Fibroblast of skin of back (primary cell): ENCODE measurements at regions not wholly inside any gene's neighbourhood (a gene's known extent, or its start where the extent isn't known, plus 50 kb on each side); places are given as distances from the start of the nearest gene placed in this dataset.
"Not testable (repeated sequence)": the region's sequence is repeated elsewhere in the genome, so short reads cannot be mapped to it uniquely, and the experiment has no call there.

Source experiments
- DNase-seq: peaks from one replicate; pipeline ENCODE4 v3.0.0-alpha.2; 2013

DNA sequence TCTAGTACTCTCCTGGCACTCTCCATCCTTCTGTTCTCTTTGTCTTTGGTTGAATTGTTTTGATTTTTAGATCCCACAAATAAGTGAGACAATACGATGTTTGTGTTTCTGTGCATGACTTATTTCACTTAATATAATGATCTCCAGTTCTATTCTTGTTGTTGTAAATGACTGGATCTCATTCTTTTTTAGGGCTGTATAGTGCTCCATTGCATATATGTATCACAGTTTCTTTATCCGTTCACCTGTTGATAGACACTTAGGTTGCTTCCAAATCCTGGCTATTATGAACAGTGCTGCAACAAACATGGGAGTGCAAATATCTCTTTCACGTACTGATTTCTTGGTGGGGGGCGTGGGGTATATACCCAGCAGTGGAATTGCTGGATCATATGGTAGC lies 245.0 kb downstream of the ADCYAP1 start:
- DNase-seq = no peak

DNA sequence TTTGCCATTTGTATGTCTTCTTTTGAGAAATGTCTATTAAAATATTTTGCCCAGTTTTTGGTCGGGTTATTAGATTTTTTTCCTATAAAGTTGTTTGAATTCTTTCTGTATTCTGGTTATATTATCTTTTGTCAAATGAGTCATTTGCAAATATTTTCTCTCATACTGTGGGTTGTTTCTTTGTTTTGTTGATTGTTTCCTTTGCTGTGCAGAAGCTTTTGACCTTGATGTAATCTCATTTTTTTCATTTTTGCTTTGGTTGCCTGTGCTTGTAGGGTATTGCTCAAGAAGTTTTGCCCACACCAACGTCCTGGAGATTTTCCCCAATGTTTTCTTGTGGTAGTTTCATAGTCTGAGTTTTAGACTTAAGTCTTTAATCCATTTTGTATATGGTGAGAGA lies 245.7 kb downstream of the ADCYAP1 start:
- DNase-seq = no peak

DNA sequence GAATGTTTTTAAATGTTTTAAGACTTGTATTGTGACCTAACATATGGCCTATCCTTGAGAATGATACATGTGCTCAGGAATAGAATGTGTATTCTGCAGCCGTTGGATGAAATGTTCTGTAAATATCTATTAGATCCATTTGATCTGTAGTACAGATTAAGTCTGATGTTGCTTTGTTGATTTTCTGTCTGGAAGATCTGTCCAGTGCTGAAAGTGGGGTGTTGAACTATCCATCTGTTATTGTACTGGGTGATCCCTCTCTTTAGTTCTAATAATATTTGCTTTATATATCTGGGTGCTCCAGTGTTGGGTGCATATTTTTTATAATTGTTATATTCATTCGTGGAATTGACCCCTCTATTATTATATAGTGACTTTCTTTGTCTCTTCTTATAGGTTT lies 248.3 kb downstream of the ADCYAP1 start:
- not testable (repeated sequence) for DNase-seq

DNA sequence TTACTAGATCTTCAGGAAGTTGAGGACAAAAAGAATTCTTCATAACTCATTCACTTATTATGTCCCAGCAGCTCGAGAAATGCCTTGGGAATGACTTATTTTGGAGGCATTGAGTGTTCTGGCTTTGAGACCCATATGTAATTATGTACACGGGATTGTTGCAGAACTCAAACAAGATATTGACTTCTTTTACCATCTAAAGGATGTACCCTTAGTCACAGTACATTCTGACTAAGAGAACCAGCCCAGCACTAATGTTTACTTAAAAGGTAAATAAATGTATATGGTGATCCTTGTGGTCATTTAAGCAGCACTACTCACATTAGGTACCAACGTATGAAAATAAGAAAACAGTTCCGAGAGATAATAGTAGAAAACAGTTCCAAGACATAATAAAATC lies 268.9 kb downstream of the ADCYAP1 start:
- no peak for DNase-seq

DNA sequence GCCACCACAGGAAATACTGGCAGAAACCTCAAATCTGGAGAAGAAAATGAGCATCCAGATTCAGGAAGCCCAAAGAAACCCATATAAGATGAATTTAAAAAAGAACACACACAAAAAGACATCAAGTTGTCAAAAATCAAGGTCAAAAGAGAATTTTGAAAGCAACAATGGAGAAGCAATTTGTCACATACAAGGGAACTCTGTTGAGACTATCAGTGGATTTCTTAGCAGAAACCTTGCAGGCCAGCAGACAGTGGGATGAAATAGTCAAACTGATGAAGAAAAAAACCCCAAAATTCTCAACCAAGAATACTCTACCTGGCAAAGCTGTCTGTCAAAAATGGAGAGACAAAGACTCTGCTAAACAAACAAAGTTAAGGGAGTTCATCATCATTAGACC lies 272.6 kb downstream of the ADCYAP1 start:
- no peak for DNase-seq

DNA sequence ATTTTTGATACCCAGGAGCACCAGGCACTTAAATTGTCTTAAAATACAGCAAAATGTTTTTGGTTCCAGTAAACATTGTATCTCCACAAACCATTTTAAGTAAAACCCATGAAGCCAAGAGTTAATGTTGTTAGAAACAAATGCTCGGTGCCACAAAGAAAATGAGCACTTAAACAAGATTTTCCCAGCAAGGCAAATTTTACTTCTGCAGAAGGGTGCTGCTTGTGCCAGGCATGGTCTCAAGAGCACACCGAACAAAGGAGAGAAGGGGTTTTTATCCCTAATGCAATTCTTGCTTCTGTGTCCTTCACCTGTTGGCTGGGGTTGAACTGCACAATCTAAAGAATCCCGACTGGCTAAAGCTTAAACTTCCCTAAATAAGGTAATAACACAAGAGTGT lies 286.7 kb downstream of the ADCYAP1 start:
- DNase-seq = no peak

DNA sequence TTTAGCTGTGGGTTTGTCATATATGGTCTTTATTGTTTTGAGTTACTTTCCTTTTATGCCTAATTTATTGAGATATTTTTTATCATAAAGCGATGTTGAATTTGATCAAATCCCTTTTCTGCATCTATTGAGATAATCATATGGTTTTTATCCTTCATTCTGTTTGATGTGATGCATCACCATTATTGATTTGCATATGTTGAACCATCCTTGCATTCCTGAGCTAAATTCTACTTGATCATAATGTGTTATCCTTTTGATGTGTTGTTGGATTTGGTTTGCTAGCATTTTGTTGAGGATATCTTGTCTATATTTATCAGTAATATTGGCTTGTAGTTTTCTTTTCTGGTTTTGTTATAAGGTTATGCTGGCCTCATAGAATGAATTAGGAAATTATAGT lies 308.5 kb downstream of the ADCYAP1 start:
- no peak for DNase-seq

DNA sequence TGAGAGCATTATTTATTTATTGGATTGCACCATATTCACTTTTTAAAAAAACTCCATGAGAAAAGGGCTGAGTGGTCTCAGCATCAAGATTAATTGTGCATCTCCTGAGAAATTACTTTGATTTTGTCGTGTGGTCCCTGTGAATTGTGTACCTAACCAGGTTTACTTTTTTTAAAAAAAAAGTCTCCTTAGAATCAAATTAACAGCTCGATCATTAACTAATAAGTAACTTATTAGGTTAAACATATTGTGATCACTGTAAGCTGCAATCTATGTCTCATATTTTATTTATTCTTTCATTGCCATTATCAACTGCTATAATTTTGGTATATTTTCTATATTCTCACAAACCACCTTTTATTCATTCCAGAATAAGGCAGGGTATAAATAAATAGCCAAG lies 318.2 kb downstream of the ADCYAP1 start:
- DNase-seq = no peak

DNA sequence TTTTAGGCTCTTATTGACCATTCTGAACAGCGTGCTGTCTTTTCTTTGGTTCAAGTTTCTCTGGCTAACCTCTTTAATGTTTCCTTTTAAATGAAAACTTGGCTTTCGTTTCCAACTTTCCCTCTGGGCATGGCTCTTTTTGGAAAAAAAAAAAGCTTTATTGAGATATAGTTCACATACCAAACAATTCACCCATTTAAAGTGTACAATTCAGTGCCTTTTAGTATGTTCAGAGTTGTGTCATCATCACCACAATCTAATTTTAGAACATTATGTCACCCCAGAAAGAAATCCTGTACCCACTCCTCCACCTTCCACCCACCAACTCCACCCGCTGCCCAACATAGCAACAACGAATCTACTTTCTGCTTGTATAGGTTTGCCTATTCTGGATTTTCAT lies 322.4 kb downstream of the ADCYAP1 start:
- DNase-seq = no peak

DNA sequence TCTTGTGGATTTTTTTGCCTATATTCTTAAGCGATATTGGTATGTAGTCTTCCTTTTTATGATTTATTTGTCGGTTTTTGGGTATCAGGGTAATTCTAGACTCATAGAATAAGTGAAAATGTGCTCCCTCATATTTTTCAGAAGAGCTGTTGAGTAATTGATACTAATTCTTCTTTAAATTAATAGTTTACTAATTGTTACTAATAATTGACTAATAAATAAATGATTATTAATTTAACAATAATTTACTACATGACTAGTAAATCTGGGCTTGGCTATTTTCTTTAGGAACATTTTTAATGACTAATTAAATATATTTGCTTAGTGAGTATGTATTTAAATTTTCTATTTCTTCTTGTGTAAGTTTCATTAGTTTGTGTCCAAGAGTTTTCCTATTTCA lies 325.0 kb downstream of the ADCYAP1 start:
- no peak for DNase-seq

DNA sequence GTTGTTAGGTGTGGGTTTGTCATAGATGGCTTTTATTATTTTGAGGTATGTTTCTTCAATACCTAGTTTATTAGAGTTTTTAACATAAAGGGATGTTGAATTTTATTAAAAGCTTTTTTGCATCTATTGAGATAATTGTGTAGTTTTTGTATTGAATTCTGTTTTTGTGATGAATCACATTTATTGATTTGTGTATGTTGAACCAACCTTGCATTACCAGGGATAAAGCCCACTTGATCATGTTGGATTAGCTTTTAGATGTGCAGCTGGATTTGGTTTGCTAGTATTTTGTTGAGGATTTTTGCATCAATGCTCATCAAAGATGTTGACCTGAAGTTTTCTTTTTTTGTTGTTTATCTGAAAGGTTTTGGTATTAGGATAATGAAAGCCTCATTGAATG lies 328.2 kb downstream of the ADCYAP1 start:
- no peak for DNase-seq

DNA sequence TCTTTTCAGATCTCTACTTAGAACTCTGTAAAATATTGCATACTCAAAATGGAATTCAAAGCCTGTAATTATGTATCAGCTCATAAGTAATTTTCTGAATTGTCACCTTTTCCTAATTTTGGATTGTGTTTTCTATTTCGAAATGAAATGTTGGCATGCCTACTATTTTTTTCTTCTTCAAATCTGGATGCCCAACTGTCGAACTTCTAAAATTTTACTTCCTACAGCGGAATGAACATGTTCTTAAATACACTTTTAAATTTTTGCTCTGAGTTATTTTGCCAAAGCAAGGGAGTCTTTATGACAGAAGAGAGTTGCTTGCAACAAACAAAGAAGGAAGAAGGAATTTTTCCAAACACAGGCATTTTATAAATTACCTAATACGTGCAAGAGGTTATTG lies 336.0 kb downstream of the ADCYAP1 start:
- DNase-seq = no peak

DNA sequence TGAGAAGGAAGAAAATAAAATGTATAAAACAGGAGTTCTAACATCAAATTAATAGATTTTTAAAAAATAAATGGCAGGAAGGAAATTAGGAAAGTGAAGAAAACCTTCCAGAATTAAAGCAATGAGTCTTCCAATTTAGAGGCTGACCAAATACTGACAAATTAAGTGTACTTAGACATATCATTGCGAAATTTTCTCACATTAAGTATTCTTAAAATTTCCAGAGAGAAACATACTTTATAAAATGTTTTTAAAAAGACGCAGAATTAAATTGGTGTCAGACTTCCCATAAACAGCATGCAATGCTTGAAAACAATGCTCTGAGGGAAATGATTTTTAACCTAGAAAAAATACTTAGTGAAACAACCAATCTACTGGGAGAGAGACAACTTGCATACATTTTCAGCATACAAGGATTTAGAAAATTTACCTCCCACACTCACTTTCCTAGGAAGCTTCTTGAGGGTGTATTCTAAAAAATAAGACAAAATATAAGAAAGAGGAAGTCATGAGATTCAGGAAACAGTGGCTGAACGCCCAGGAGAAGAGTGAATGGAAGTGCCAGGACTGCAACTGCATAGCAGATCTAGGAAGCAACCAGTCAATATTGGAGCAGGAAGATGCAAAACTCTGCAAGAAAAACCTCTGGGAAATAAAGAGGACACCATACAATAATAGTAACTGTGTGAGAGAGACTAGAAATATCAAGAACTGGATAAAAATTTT lies 339.9 kb downstream of the ADCYAP1 start:
- DNase-seq = no peak

DNA sequence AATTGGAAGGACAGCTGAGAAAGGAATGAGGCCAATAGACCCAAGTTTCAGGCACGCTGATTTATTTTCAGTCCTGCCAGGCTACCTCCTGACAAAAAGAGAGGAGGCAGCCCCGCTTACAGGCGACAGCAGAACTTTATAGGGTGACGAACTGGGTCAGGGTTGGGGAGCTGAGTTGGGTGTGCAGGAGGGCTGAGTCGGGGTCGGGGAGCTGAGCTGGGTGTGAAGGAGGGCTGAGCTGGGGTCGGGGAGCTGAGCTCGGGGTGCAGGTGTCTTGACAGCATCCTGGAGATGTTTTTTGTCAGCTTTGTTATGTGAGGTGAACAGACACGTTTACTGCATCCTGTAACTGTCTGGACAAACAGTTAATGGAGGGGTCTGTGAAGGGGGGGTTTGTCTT lies 342.2 kb downstream of the ADCYAP1 start:
- DNase-seq = no peak

DNA sequence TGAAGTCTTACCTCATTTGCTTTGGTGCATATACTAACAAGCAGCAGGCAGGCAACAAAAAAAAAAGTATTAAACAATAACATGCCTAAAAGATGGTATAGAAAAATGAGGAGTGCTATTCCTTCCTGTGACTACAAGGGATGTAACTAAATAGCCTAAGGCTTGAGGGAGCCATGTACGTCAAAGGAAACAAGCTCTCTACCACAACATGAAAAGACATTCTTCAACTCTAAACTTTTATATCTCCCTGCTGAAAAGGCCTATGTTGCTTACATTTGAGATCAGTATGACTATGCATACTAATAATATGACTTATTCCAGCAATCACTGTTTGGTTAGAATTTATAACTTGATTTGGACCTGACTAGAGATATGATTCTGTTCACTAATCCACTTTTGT lies 347.9 kb downstream of the ADCYAP1 start:
- no peak for DNase-seq

DNA sequence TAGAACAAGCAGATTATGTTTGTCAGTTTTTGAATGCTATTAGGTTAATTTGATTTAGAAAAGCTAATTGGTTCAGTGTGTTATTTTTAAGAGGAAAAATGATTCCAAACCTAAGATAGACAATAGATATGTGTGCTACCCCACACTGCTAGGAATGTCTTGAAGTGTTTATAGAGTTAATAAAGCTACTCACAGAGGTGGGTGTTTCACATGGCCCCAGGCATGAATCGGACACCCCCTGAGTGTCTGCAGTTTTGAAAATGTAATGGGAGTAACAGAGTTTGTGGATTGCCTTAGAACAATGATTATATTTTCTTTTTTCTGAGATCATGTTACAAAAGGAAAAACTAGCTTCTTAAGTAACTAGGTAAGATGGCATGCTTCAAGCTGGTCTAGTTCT lies 348.3 kb downstream of the ADCYAP1 start:
- DNase-seq = no peak

DNA sequence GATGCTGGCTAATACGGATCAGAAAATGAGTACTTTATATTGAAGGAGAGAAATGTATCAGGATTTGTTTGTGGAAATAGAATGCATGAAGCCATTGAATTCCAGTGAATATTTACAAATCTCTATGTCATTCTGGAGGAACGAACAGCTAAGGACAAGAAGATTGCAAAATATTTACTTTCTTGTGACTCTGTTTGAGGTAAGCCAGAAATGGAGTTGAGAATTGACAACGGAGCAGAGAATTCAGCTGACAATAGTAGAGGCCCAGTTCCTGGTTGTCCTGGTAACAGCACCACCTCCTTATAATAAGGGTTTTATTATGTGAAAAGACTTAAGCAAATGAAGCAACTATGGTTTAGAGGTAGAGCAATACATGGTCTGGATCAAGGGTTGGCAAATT lies 349.2 kb downstream of the ADCYAP1 start:
- DNase-seq = no peak

DNA sequence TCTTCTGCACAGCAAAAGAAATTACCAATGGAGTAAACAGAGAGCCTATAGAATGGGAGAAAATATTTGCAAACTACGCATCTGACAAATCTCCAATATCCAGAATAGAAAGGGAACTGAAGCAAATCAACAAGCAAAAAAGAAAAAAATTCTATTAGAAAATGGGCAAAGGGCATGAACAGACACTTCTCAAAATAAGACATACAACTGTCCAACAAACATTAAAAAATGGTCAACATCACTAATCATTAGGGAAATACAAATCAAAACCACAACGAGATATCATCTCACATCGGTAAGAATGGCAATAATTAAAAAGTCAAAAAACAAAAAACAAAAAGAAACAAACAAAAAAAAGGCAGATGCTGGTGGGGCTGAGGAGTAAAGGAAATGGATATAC lies 356.4 kb downstream of the ADCYAP1 start:
- no peak for DNase-seq

DNA sequence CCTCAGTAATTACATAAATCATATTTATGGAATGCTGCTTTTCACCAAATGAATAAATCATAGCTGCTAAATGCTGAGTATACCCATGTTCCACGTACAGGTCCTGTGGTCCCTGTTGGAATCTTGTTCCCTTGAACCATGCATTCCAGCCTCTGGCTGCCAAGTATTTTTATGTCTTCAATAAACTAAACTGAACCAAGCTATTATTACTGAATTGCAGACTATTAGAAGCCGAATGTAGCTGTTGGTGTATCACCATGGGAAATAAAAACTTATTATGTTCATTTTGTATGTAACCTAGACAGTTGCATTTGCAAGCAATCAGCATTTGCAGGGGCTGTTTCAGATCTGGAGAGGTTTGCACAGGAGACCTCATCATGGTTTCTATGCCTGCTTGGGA lies 362.4 kb downstream of the ADCYAP1 start:
- no peak for DNase-seq

DNA sequence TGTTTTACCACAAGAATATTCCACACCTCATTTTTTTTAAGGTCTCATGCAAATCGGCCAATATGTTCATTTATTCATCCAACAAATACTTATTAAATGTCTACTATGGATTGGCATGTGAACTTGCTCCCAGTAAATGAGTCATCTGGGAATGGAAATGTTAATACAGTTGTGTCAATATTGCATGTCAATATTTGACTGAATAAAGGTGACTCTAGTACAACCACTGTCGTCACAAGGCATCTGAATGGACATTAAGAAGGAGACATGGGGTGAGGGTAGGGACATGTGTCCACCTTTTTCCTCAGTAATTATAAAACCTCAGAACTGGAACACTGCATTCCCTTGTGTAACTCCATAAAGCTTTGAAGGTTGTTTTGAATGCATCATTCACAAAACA lies 365.4 kb downstream of the ADCYAP1 start:
- no peak for DNase-seq

DNA sequence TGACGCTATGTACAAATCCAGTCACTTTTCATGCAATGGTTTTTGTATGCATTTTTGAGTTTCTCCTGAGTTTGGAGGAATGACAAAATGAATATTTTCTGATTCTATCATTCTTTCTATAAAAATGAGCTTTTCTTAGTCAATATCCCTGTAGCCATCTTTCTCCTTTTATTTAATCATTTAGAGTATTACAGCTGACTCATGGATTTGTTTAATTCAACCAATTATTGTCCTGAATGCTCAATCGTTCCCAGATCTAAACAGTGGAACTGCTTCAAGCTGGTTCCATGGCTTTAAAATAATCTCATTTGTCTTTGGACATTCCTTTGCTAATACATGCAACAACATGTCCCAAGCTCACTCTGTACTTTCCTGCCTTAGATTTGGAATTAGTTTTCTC lies 368.8 kb downstream of the ADCYAP1 start:
- no peak for DNase-seq

DNA sequence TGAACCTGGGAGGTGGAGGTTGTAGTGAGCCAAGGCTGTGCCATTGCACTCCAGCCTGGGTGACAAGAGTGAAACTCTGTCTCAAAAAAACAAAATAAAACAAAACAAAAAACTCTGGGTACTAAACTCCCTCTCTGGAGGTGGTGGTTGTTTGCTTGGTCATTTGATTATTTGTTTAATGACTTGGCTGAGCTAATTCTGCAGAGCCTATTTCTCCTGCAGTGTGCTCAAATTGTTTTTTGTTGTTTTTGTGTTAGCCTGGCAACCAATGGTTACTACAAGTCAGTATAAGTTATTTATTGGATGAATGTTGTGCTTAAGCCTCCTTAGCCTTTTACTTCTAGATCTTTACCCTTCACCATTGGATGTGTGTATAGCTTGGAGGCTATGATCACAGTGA lies 387.5 kb downstream of the ADCYAP1 start:
- no peak for DNase-seq

DNA sequence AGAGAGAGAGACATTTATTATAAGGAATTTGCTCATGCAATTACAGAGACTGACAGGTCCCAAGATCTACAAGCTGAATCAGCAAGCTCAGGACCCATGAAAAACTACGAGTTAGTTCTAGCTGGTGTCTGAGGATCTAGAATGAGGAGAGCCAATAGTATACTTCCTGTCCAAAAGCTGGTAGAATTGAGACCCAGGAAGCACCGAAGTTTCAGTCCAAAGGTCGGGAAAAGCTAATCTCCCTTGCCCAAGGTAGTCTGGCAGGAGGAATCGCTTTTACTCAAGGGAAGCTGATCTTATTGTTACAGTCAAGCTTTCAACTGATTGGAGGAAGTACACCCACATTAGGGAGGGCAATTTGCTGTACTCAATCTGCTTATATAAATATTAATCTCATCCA lies 389.6 kb downstream of the ADCYAP1 start:
- no peak for DNase-seq

DNA sequence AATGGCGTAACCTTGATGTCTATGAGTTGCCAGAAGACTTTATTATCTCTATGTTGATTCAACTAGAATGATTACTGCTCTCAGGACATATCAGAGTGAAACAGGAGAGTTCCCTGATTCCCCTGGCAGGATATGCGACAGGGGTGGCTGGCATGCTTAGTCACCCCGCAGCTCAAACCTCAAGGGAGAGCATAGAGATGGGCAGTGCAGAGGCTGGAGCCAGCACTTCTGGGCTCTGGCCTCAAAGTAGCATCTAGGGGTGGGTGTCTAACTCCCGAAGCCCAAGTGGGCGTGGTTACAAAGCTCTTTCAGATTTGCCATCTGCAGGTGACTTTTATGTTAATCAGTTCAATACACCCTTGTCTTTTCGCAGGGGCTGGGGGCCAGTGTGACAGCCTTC lies 391.6 kb downstream of the ADCYAP1 start:
- no peak for DNase-seq

DNA sequence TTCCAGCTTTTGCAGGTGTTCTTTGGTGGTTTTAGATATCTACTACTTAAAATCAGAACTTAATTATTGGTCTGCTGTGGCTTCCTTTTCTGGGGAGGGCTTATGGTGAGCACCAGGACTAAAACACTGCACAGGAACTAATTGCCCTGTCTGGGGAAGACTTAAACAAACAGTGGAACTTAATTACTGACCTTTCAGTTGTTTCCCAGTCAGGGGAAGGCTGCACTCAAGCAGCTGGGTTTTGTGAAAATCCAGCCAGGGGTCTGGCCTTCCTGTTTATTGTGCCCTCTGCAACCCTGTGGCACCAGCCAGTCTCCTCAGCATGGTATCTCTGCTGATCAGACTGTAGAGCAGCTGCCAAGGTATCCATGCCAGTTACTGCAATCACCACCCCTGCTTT lies 398.2 kb downstream of the ADCYAP1 start:
- DNase-seq = no peak
